ENCODE measurements at regions not wholly inside any gene's neighbourhood (a gene's known extent, or its start where the extent isn't known, plus 50 kb on each side); places are given as distances from the start of the nearest gene placed in this dataset.
"Not testable (repeated sequence)": the region's sequence is repeated elsewhere in the genome, so short reads cannot be mapped to it uniquely, and the experiment has no call there.

DNA sequence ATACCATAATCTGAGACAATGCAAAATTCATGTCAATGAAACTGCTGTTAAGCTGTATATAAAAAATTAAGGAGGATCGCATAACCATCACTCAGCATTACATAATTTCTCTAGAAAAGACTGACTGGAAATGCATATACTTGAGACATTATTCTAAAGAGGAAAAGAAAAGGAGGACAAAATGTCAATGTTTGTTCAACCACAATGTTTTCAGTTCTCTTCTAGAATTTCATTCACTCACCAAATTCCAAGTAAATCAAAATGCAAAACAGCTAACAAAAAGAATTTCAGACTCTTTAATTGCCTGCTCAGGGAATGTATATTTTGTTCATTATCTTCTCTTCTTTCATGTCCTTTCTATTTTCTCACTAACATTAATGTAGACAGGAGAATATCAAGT, 106.2 kb upstream of the CCDC28A start:
- Histone ChIP-seq H3K4me1 (peaks cover 0 to 5% (median 0%) of the 10 kb centered on the region in 6 donors), H3K27ac (no peak overlapping the region), H3K4me3 (no peak overlapping the region), H3K27me3 (replicated peaks in 1 of 7) (no peaks in the 10 kb centered on the region), H3K36me3 (no peaks in the 10 kb centered on the region), H3K9me3 (no peaks in the 10 kb centered on the region)
- no peak for DNase-seq
- intact Hi-C loops (cut with DNase I; ENCODE audit: low total_unique reads), result no loop called here
- TF ChIP-seq POLR2A (IDR thresholded peaks at IDR 0.05), result no peak
- no peak for TF ChIP-seq POLR2AphosphoS5 (IDR thresholded peaks at IDR 0.05)
- TF ChIP-seq, protein P1, sequence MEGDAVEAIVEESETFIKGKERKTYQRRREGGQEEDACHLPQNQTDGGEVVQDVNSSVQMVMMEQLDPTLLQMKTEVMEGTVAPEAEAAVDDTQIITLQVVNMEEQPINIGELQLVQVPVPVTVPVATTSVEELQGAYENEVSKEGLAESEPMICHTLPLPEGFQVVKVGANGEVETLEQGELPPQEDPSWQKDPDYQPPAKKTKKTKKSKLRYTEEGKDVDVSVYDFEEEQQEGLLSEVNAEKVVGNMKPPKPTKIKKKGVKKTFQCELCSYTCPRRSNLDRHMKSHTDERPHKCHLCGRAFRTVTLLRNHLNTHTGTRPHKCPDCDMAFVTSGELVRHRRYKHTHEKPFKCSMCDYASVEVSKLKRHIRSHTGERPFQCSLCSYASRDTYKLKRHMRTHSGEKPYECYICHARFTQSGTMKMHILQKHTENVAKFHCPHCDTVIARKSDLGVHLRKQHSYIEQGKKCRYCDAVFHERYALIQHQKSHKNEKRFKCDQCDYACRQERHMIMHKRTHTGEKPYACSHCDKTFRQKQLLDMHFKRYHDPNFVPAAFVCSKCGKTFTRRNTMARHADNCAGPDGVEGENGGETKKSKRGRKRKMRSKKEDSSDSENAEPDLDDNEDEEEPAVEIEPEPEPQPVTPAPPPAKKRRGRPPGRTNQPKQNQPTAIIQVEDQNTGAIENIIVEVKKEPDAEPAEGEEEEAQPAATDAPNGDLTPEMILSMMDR (IDR thresholded peaks at IDR 0.05 in 8 of 11, conservative IDR thresholded peaks at IDR 0.05 in 3 of 11), result no peak
- WGBS, 5 donors, result 88 to 95% (median 90%) methylated on average over 1 of the region's 1 CpG

DNA sequence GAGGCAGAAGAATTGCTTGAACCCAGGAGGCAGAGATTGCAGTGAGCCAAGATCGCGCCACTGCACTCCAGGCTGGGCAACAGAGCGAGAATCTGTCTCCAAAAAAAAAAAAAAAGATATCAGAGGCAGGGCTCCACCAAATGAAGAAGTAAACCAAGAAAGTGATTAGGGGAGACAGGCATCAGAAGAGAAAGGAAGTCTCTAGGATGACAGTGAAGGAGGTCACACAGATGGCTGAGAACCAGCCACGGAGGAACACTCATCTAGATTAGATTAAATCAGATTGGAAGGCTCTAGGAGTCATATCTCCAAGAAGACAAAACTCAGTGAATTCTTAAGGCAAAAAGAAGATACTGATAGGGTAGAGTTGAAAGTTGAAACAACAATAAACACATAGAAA, 102.2 kb upstream of the CCDC28A start:
- no peak for DNase-seq
- Histone ChIP-seq H3K4me3 (no peak overlapping the region), H3K27me3 (replicated peaks in 1 of 7) (no peaks in the 10 kb centered on the region), H3K4me1 (peaks cover 0 to 13% (median 0%) of the 10 kb centered on the region in 6 donors), H3K9me3 (no peaks in the 10 kb centered on the region), H3K36me3 (no peaks in the 10 kb centered on the region), H3K27ac (no peak overlapping the region)
- TF ChIP-seq POLR2AphosphoS5 (IDR thresholded peaks at IDR 0.05) (no peak), POLR2A (IDR thresholded peaks at IDR 0.05) (no peak)
- TF ChIP-seq, protein P1 (IDR thresholded peaks at IDR 0.05 in 8 of 11, conservative IDR thresholded peaks at IDR 0.05 in 3 of 11), result no peak
- intact Hi-C loops (cut with DNase I; ENCODE audit: low total_unique reads), result no loop called here
- WGBS, 5 donors, result 71 to 84% (median 76%) methylated on average over 4 of the region's 4 CpGs

DNA sequence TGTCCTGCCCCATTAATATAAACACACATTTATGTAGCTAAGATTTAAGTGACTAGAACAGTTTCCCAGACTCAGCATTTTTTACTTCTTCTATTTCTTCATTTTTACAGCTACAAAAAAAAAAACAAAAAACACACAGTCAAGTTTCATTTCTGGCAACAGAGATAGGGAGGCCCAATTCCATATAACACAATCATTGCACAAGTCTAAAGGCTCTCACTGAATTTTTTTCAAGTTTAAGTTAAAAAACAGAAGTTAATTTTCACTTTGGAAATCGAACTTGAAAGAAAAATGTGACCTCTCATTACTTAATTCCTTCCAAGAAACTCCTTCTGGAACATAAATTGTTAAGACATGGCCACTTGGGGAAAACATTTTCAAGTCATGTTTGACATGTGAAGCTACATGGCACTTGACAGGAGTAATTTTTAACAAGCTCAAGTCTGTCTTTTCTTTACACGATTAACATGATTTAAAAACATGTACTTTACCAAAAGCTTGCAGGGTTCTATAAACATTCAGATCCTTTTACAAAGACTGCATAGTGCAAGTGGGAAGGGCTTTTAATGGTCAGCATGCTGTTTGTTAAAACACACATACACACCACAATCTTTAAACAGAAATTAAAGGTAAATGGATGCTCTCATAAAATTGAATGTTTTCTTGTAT, 100.1 kb upstream of the CCDC28A start:
- no peaks in the 10 kb centered on the region for H3K27me3 ChIP-seq (replicated peaks in 1 of 7)
- H3K9me3 ChIP-seq, result no peaks in the 10 kb centered on the region
- peak overlapping the region in 5 of 8 donors; percentile 1 to 59 (median 36) for H3K27ac ChIP-seq
- no peaks in the 10 kb centered on the region for H3K36me3 ChIP-seq
- intact Hi-C loops (cut with DNase I; ENCODE audit: low total_unique reads), result no loop called here
- DNase-seq, result no peak
- H3K4me1 ChIP-seq, result peaks cover 0 to 13% (median 0%) of the 10 kb centered on the region in 6 donors
- H3K4me3 ChIP-seq, result no peak overlapping the region
- TF ChIP-seq POLR2A (IDR thresholded peaks at IDR 0.05) (no peak), POLR2AphosphoS5 (IDR thresholded peaks at IDR 0.05) (no peak)
- TF ChIP-seq, protein P1 (IDR thresholded peaks at IDR 0.05 in 8 of 11, conservative IDR thresholded peaks at IDR 0.05 in 3 of 11), result no peak
- WGBS, 5 donors, result 22 to 31% (median 27%) methylated on average over 2 of the region's 2 CpGs

DNA sequence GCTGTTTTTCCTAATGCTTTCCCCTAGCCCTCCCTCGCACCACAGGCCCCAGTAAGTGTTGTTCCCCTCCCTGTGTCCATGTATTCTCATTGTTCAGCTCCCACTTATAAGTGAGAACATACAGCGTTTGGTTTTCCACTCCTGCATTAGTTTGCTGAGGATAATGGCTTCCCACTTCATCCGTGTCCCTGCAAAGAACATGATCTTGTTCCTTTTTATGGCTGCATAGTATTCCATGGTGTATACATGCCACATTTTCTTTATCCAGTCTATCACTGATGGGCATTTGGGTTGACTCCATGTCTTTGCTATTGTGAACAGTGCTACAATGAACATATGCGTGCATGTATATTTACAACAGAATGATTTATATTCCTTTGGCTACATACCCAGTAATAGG, 99.1 kb upstream of the CCDC28A start:
- 70 to 97% (median 95%) methylated on average over 4 of the region's 4 CpGs for WGBS, 5 donors
- DNase-seq; H3K36me3 ChIP-seq; intact Hi-C loops (cut with DNase I; ENCODE audit: low total_unique reads); H3K27me3 ChIP-seq (replicated peaks in 1 of 7); H3K4me3 ChIP-seq; H3K9me3 ChIP-seq; H3K27ac ChIP-seq: not testable (repeated sequence)
- H3K4me1 ChIP-seq, result peaks cover 0 to 13% (median 0%) of the 10 kb centered on the region in 6 donors

All from spleen (tissue), 11 donors.